GM12874 (cell line): ENCODE measurements at regions not wholly inside any gene's neighbourhood (a gene's known extent, or its start where the extent isn't known, plus 50 kb on each side); places are given as distances from the start of the nearest gene placed in this dataset.

Source experiments
- CTCF ChIP-seq: IDR thresholded peaks from 2 replicates; pipeline ENCODE4 v1.5.1; 2011; ENCODE audit warnings: low read depth, mild to moderate bottlenecking, control low read depth, low read length, moderate library complexity; ENCODE audit not compliant: insufficient read depth

- peak; percentile 82 for TF ChIP-seq CTCF
Observed at GRCh38 chr6:159110013-159110412, 59.2 kb upstream of the FNDC1 start.

- no peak for TF ChIP-seq CTCF
Observed at GRCh38 chr6:159109391-159109790, 59.8 kb upstream of the FNDC1 start.

- no peak for TF ChIP-seq CTCF
Observed at GRCh38 chr6:159108426-159108985, 60.7 kb upstream of the FNDC1 start.

GRCh38 chr6:159107451-159108260, 61.5 kb upstream of the FNDC1 start:
- TF ChIP-seq CTCF: no peak

GRCh38 chr6:159106627-159107241, 61.9 kb upstream of the TAGAP start:
- no peak for TF ChIP-seq CTCF

- no peak for TF ChIP-seq CTCF
Observed at GRCh38 chr6:159105716-159106115, 60.9 kb upstream of the TAGAP start.

GRCh38 chr6:159104931-159105330, 60.1 kb upstream of the TAGAP start:
- TF ChIP-seq CTCF: no peak
